Endothelial cell of umbilical vein (primary cell): ENCODE measurements at regions not wholly inside any gene's neighbourhood (a gene's known extent, or its start where the extent isn't known, plus 50 kb on each side); places are given as distances from the start of the nearest gene placed in this dataset.

Experiments
- BruUV-seq: library from RNA; stranded (reverse); fragments of 400-500 nt; replicated peaks from 2 replicates; lab custom pipeline; 2021; lab: Mats Ljungman, UMichigan
- CTCF ChIA-PET: fragments of 300-600, 350-600 bp; sonication (Branson Sonifier 250); formaldehyde crosslinking; loops from one replicate; lab custom pipeline; 2021; ENCODE audit warnings: antibody characterized with exemption, inconsistent platforms; lab: Charles Lee
- POLR2A ChIA-PET: fragments of 300-600, 350-600 bp; sonication (Branson Sonifier 250); formaldehyde crosslinking; loops from one replicate; lab custom pipeline; 2021; ENCODE audit warnings: antibody characterized with exemption, inconsistent platforms; lab: Charles Lee
- DNase-seq: peaks from one replicate; pipeline ENCODE4 v3.0.0-alpha.2; 2011; ENCODE audit warnings: low read depth, low spot score
- FAIRE-seq: peaks from 2 replicates; lab custom pipeline; 2011; peaks lifted over from hg19 to GRCh38; lab: Jason Lieb, UNC
- H2AFZ ChIP-seq: 2 replicates; pipeline ENCODE4 v1.6.0; 2012; ENCODE audit warnings: low read depth, low read length, control low read depth, inconsistent platforms
- H3K27ac ChIP-seq: 2 replicates; pipeline ENCODE4 v1.5.1; 2011; ENCODE audit warnings: low read depth, mild to moderate bottlenecking, control low read depth, low read length, moderate library complexity; ENCODE audit not compliant: insufficient read depth
- H3K27me3 ChIP-seq, 2 experiments: 2 replicates each; pipeline versions ENCODE4 v1.6.0 to v1.6.1; 2011; ENCODE audit warnings: low read length in 2 of 2, mixed read lengths in 1 of 2; ENCODE audit not compliant: control insufficient read depth in 2 of 2, insufficient read depth in 2 of 2
- H3K36me3 ChIP-seq, 2 experiments: 2 replicates in 1 of 2; 3 replicates in 1 of 2; pipeline ENCODE4 v1.5.1; 2011; ENCODE audit warnings: low read length in 2 of 2, mild to moderate bottlenecking in 1 of 2, moderate library complexity in 1 of 2; ENCODE audit not compliant: control insufficient read depth in 2 of 2, insufficient read depth in 2 of 2; ENCODE audit errors: extremely low read depth in 1 of 2
- H3K4me1 ChIP-seq: 3 replicates; pipeline ENCODE4 v1.5.1; 2011; ENCODE audit warnings: mild to moderate bottlenecking, low read length; ENCODE audit not compliant: control insufficient read depth, insufficient read depth; ENCODE audit errors: extremely low read depth
- H3K4me2 ChIP-seq: 2 replicates; pipeline ENCODE4 v1.6.1; 2011; ENCODE audit warnings: low read length, control low read depth, mixed read lengths; ENCODE audit not compliant: insufficient read depth
- H3K4me3 ChIP-seq, 3 experiments: fragments of 200-600 bp in 1 of 3; sonication (generic), shearing (Covaris generic) in 1 of 3; replicated peaks in 1 of 3; 2 replicates each; pipeline ENCODE4 v1.5.1; 2011 to 2016; ENCODE audit warnings: control low read depth in 3 of 3, low read length in 3 of 3, mild to moderate bottlenecking in 2 of 3, inconsistent platforms in 1 of 3, low read depth in 1 of 3, moderate library complexity in 1 of 3; ENCODE audit not compliant: insufficient read depth in 1 of 3
- H3K79me2 ChIP-seq: 2 replicates; pipeline ENCODE4 v1.6.0; 2012; ENCODE audit warnings: low read length, inconsistent platforms; ENCODE audit not compliant: control insufficient read depth, insufficient read depth
- H3K9ac ChIP-seq: replicated peaks from 2 replicates; pipeline ENCODE3; 2011; ENCODE audit warnings: low read length, control low read depth; ENCODE audit not compliant: insufficient read depth; ENCODE audit errors: extremely low read depth
- H3K9me1 ChIP-seq: replicated peaks from 3 replicates; pipeline ENCODE4 v1.6.0; 2011; ENCODE audit warnings: mild to moderate bottlenecking, low read length; ENCODE audit not compliant: control insufficient read depth, insufficient read depth; ENCODE audit errors: extremely low read depth
- H3K9me3 ChIP-seq: replicated peaks from 2 replicates; pipeline ENCODE4 v1.5.1; 2012; ENCODE audit warnings: low read length, inconsistent platforms; ENCODE audit not compliant: control insufficient read depth, insufficient read depth
- H4K20me1 ChIP-seq: replicated peaks from 2 replicates; pipeline ENCODE3; 2011; ENCODE audit warnings: mild to moderate bottlenecking, low read length; ENCODE audit not compliant: control insufficient read depth, insufficient read depth; ENCODE audit errors: extremely low read depth
- CTCF ChIP-seq, 2 donors: IDR thresholded peaks; 1 replicate in 1 of 2; 2 replicates in 1 of 2; pipeline ENCODE4 v1.5.1; 2011; ENCODE audit warnings: low read length in 2 of 2, mild to moderate bottlenecking in 2 of 2, moderate library complexity in 2 of 2, control low read depth in 1 of 2, inconsistent platforms in 1 of 2, low read depth in 1 of 2; ENCODE audit not compliant: insufficient read depth in 1 of 2; ENCODE audit errors: extremely low read depth in 1 of 2
- EZH2 ChIP-seq: IDR thresholded peaks from 2 replicates; pipeline ENCODE4 v1.6.1; 2012; ENCODE audit warnings: borderline replicate concordance, low read depth, mild to moderate bottlenecking, moderate library complexity, low read length, inconsistent platforms; ENCODE audit not compliant: severe bottlenecking
- FOS ChIP-seq: IDR thresholded peaks from 2 replicates; pipeline ENCODE4 v1.6.1; 2011; ENCODE audit warnings: mild to moderate bottlenecking, low read length, moderate library complexity, borderline replicate concordance; ENCODE audit not compliant: insufficient read depth
- GATA2 ChIP-seq: IDR thresholded peaks from 2 replicates; pipeline ENCODE4 v1.7.0; 2011; ENCODE audit warnings: low read depth, mild to moderate bottlenecking, moderate library complexity, mixed read lengths, low read length; ENCODE audit not compliant: insufficient read length, insufficient read depth
- JUN ChIP-seq: IDR thresholded peaks from 2 replicates; pipeline ENCODE4 v1.6.1; 2011; ENCODE audit warnings: borderline replicate concordance, low read depth; ENCODE audit not compliant: insufficient read length, insufficient read depth
- MAX ChIP-seq: IDR thresholded peaks from 2 replicates; pipeline ENCODE4 v1.6.1; 2011; ENCODE audit not compliant: insufficient read depth, insufficient read length
- MYC ChIP-seq: IDR thresholded peaks from one replicate; pipeline ENCODE4 v1.6.1; 2011; ENCODE audit warnings: mild to moderate bottlenecking, low read depth, low read length
- POLR2A ChIP-seq: IDR thresholded peaks from 2 replicates; pipeline ENCODE4 v1.6.1; 2012; ENCODE audit warnings: low read depth, mild to moderate bottlenecking, control low read depth, low read length
- POLR2AphosphoS5 ChIP-seq: IDR thresholded peaks from 2 replicates; pipeline ENCODE4 v1.6.1; 2012; ENCODE audit warnings: low read depth, mild to moderate bottlenecking, control low read depth, low read length, moderate library complexity; ENCODE audit not compliant: insufficient read depth
- dilution Hi-C: fragments of 300-500 bp; cut with MboI; formaldehyde crosslinking; loops from one replicate; pipeline ENCODE4 v1.15.0; 2019; ENCODE audit warnings: low sequenced_read_pairs; ENCODE audit not compliant: extremely low pct_ligation_motif_present
- intact Hi-C: fragments of 100-400 bp; cut with micrococcal nuclease; formaldehyde crosslinking; loops from one replicate; pipeline ENCODE4 v1.10.0; 2022

GRCh38 chr16:80889779-80890359 lies 85.5 kb upstream of the CDYL2 start:
- no peak for TF ChIP-seq GATA2
- TF ChIP-seq FOS: no peak
- TF ChIP-seq MAX: no peak
- TF ChIP-seq EZH2: no peak
- no peak for TF ChIP-seq POLR2AphosphoS5
- CTCF ChIA-PET: no interaction called here
- Histone ChIP-seq H3K4me1 (no peaks in the 10 kb centered on the region), H3K27ac (no peak overlapping the region), H3K36me3 (no peaks in the 10 kb centered on the region), H4K20me1 (no peaks in the 10 kb centered on the region), H3K4me2 (no peak overlapping the region), H3K9me1 (no peaks in the 10 kb centered on the region), H2AFZ (no peak overlapping the region), H3K4me3 (no peak overlapping the region), H3K79me2 (no peaks in the 10 kb centered on the region), H3K27me3 (peaks cover 5 to 8% of the 10 kb centered on the region in 2 experiments), H3K9ac (no peak overlapping the region), H3K9me3 (no peaks in the 10 kb centered on the region)
- POLR2A ChIA-PET: no interaction called here
- no peak for DNase-seq
- no peak for FAIRE-seq
- no TSS peak for BruUV-seq
- dilution Hi-C loops (no loop called here), intact Hi-C loops (no loop called here)

GRCh38 chr16:80887062-80887461 lies 82.7 kb upstream of the CDYL2 start:
- Histone ChIP-seq H3K9ac (no peak overlapping the region), H3K9me3 (no peaks in the 10 kb centered on the region), H3K4me1 (no peaks in the 10 kb centered on the region), H3K27ac (no peak overlapping the region), H3K9me1 (no peaks in the 10 kb centered on the region), H3K36me3 (no peaks in the 10 kb centered on the region), H3K27me3 (peaks cover 5 to 14% of the 10 kb centered on the region in 2 experiments), H3K4me2 (no peak overlapping the region), H2AFZ (no peak overlapping the region), H3K79me2 (no peaks in the 10 kb centered on the region), H3K4me3 (no peak overlapping the region), H4K20me1 (no peaks in the 10 kb centered on the region)
- ChIA-PET CTCF (no interaction called here), POLR2A (no interaction called here)
- DNase-seq (no peak), FAIRE-seq (no peak)
- dilution Hi-C loops (no loop called here), intact Hi-C loops (no loop called here)
- no TSS peak for BruUV-seq
- TF ChIP-seq FOS (no peak), MYC (no peak), JUN (no peak), GATA2 (no peak), MAX (no peak), POLR2A (no peak), EZH2 (no peak), CTCF (IDR thresholded peaks at IDR 0.05; ENCODE audit: extremely low read depth in 1 of 2, insufficient read depth in 1 of 2, low read depth in 1 of 2, low read length in 2 of 2) (no peak), POLR2AphosphoS5 (no peak)
